Endodermal cell (in vitro differentiated cells): ENCODE measurements at regions not wholly inside any gene's neighbourhood (a gene's known extent, or its start where the extent isn't known, plus 50 kb on each side); places are given as distances from the start of the nearest gene placed in this dataset.

Experiments
- DNase-seq: peaks from one replicate; pipeline ENCODE4 v3.0.0-alpha.2; 2017
- H3K27ac ChIP-seq: 2 replicates; pipeline ENCODE4 v1.5.1; 2013; ENCODE audit warnings: mild to moderate bottlenecking, low read depth, low read length, moderate library complexity
- H3K27me3 ChIP-seq: 2 replicates; pipeline ENCODE4 v1.6.1; 2013; ENCODE audit warnings: mild to moderate bottlenecking, low read length, moderate library complexity; ENCODE audit not compliant: insufficient read depth, control insufficient read depth, poor library complexity, severe bottlenecking
- H3K36me3 ChIP-seq: 2 replicates; pipeline ENCODE4 v1.7.0; 2013; ENCODE audit warnings: mild to moderate bottlenecking, low read length, moderate library complexity; ENCODE audit not compliant: control insufficient read depth, insufficient read depth
- H3K4me1 ChIP-seq: one replicate; pipeline ENCODE4 v1.7.0; 2013; ENCODE audit warnings: low read length; ENCODE audit not compliant: control insufficient read depth, insufficient read depth
- H3K4me3 ChIP-seq: 2 replicates; pipeline ENCODE4 v1.5.1; 2013; ENCODE audit warnings: mild to moderate bottlenecking, low read length, moderate library complexity
- H3K9ac ChIP-seq: 2 replicates; pipeline ENCODE4 v1.6.1; 2013; ENCODE audit warnings: mild to moderate bottlenecking, low read length, moderate library complexity; ENCODE audit not compliant: poor library complexity, severe bottlenecking; ENCODE audit errors: extremely low read depth
- H3K9me3 ChIP-seq: 2 replicates; pipeline ENCODE4 v1.6.1; 2013; ENCODE audit warnings: mild to moderate bottlenecking, low read length, moderate library complexity; ENCODE audit not compliant: control insufficient read depth
- H3K27ac Mint-ChIP-seq: 2 replicates; pipeline ENCODE4 v1.8.0; 2020; ENCODE audit warnings: mixed read lengths
- H3K27me3 Mint-ChIP-seq: 2 replicates; pipeline ENCODE4 v1.8.0; 2021; ENCODE audit warnings: mild to moderate bottlenecking, mixed read lengths; ENCODE audit not compliant: insufficient read depth
- H3K36me3 Mint-ChIP-seq: 2 replicates; pipeline ENCODE4 v1.8.0; 2020; ENCODE audit warnings: low read depth, mixed read lengths
- H3K4me1 Mint-ChIP-seq: 2 replicates; pipeline ENCODE4 v1.8.0; 2020; ENCODE audit warnings: mixed read lengths
- H3K4me3 Mint-ChIP-seq: 2 replicates; pipeline ENCODE4 v1.8.0; 2020; ENCODE audit warnings: mild to moderate bottlenecking, moderate library complexity, mixed read lengths
- H3K9me3 Mint-ChIP-seq: 2 replicates; pipeline ENCODE4 v1.8.0; 2020; ENCODE audit warnings: mild to moderate bottlenecking, mixed read lengths
- WGBS, 2 experiments: methylation state at CpG; one replicate each; pipeline versions ENCODE4 v1.1.5 to v1.1.7; 2013; ENCODE audit warnings: missing lambda C conversion rate in 2 of 2, mixed read lengths in 1 of 2; ENCODE audit not compliant: insufficient coverage in 1 of 2, insufficient read length in 1 of 2; 5-methylcytosine and 5-hydroxymethylcytosine counted together
- TF ChIP-seq, protein P1 (sequence below): fragments of 200-600 bp; sonication (generic); conservative IDR thresholded peaks from 2 replicates; pipeline ENCODE4 v1.5.0; 2021; ENCODE audit warnings: antibody characterized with exemption, mild to moderate bottlenecking

DNA sequence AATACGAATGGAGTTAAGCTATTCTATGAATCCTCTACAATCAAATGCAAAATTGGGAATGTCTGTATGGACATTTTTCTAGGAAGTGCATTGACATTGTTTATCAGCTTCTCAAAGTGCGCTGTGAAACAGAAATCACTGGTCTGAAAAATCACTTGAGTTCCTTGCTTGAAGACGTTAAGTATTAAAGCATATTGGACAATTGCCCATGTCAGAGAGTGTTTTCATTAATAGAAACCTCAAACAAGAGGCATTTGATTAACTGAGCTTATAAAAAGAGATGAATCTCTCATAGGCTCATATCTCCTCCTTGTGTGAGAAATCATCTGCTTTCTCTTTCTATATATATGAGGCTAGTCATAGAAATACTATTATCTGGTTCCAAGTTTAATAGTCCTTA, 692.1 kb upstream of the POU3F4 start:
- Mint-ChIP-seq H3K27me3 (no peaks in the 10 kb centered on the region), H3K4me1 (peaks cover 5% of the 10 kb centered on the region), H3K4me3 (no peak overlapping the region), H3K9me3 (peaks cover 43% of the 10 kb centered on the region), H3K36me3 (no peaks in the 10 kb centered on the region), H3K27ac (no peak overlapping the region)
- Histone ChIP-seq H3K27me3 (no peaks in the 10 kb centered on the region), H3K9ac (no peak overlapping the region), H3K36me3 (no peaks in the 10 kb centered on the region), H3K4me3 (no peak overlapping the region), H3K4me1 (no peaks in the 10 kb centered on the region), H3K27ac (no peak overlapping the region), H3K9me3 (no peaks in the 10 kb centered on the region)
- 91 to 100% methylated on average over 2 to 3 of the region's 3 CpGs for WGBS, 2 experiments
- DNase-seq: no peak
- TF ChIP-seq, protein P1, sequence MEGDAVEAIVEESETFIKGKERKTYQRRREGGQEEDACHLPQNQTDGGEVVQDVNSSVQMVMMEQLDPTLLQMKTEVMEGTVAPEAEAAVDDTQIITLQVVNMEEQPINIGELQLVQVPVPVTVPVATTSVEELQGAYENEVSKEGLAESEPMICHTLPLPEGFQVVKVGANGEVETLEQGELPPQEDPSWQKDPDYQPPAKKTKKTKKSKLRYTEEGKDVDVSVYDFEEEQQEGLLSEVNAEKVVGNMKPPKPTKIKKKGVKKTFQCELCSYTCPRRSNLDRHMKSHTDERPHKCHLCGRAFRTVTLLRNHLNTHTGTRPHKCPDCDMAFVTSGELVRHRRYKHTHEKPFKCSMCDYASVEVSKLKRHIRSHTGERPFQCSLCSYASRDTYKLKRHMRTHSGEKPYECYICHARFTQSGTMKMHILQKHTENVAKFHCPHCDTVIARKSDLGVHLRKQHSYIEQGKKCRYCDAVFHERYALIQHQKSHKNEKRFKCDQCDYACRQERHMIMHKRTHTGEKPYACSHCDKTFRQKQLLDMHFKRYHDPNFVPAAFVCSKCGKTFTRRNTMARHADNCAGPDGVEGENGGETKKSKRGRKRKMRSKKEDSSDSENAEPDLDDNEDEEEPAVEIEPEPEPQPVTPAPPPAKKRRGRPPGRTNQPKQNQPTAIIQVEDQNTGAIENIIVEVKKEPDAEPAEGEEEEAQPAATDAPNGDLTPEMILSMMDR: no peak

DNA sequence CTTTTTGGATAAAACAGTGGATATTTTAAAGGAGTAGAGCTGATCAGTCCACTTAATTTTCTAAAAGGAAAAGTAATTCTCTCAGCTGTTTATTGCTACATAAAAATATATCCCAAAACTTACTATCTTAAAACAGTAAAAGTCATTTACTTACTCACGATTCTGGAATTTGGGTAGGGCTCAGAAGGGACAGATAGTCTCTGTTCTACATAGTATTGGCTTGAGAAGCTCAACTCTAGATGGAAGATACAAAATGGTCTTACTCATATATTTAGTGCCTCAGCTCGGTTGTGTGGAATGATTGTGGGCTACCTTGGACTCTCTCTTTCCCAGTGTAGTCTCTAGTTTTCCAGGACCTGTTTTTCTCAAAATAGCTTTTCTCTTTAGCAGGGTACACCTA, 691.5 kb upstream of the POU3F4 start:
- Histone ChIP-seq H3K4me3 (no peak overlapping the region), H3K27ac (no peak overlapping the region), H3K36me3 (no peaks in the 10 kb centered on the region), H3K27me3 (no peaks in the 10 kb centered on the region), H3K9ac (no peak overlapping the region), H3K4me1 (no peaks in the 10 kb centered on the region), H3K9me3 (no peaks in the 10 kb centered on the region)
- Mint-ChIP-seq H3K4me1 (peaks cover 5% of the 10 kb centered on the region), H3K9me3 (peaks cover 37% of the 10 kb centered on the region), H3K4me3 (no peak overlapping the region), H3K27ac (no peak overlapping the region), H3K36me3 (no peaks in the 10 kb centered on the region), H3K27me3 (no peaks in the 10 kb centered on the region)
- DNase-seq: no peak
- WGBS, 2 experiments: 94 to 100% methylated on average over 1 to 2 of the region's 2 CpGs
- TF ChIP-seq, protein P1: no peak

DNA sequence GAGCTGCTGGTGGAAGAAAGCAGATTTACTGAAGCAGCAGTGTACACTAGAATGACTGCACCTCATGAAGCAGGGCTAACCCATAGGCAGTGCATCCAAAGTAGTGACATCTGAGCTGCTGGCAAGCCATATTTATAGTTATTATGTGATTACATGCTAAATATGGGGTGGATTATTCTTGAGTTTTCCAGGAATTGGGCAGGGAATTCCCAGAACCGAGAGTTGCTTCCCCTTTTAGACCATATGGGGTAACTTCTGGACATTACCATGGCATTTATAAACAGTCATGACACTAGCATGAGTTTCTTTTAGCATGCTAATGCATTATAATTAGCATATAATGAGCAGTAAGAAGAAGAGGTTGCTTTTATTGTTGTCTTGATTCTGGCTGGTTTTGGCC, 665.8 kb upstream of the POU3F4 start:
- TF ChIP-seq, protein P1: no peak
- H3K27ac ChIP-seq: no peak overlapping the region
- Mint-ChIP-seq H3K4me1 (peaks cover 2% of the 10 kb centered on the region), H3K9me3 (peaks cover 72% of the 10 kb centered on the region), H3K27me3 (no peaks in the 10 kb centered on the region), H3K36me3 (peaks cover 2% of the 10 kb centered on the region), H3K27ac (no peak overlapping the region), H3K4me3 (no peak overlapping the region)
- H3K27me3 ChIP-seq: no peaks in the 10 kb centered on the region
- H3K4me1 ChIP-seq: no peaks in the 10 kb centered on the region
- WGBS, 2 experiments: 60 to 100% methylated on average over 1 of the region's 1 CpG
- no peak overlapping the region for H3K4me3 ChIP-seq
- H3K9me3 ChIP-seq: peaks cover 23% of the 10 kb centered on the region
- H3K9ac ChIP-seq: no peak overlapping the region
- no peak for DNase-seq
- no peaks in the 10 kb centered on the region for H3K36me3 ChIP-seq
